ENCODE measurements at regions not wholly inside any gene's neighbourhood (a gene's known extent, or its start where the extent isn't known, plus 50 kb on each side); places are given as distances from the start of the nearest gene placed in this dataset.

DNA sequence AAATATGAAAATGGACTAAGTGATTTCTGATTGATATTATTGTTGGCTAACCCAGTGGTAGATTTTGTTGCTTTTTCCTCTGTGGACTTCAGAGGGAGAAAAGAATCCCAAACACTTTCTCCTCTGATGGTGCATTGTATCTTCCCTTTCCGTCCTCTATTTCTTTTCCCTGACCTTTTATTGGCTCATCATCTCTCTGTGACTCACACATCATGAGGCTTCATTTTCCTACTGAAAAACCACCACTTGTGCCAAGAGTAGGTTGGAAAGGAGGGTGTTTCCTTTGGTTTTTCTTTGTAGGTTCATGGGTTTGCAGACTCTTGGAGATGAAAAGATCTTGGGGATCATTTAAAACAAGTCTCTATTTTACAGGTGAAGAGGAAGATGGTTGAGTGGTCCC lies 311.7 kb upstream of the JAG1 start:
- Histone ChIP-seq H3K4me3 (no peak overlapping the region), H3K36me3 (no peaks in the 10 kb centered on the region), H3K27me3 (no peaks in the 10 kb centered on the region), H3K9me3 (no peaks in the 10 kb centered on the region), H3K4me1 (peaks cover 0 to 5% (median 0%) of the 10 kb centered on the region in 4 donors), H3K27ac (no peak overlapping the region)
- no peak for DNase-seq
- no peak for TF ChIP-seq POLR2A (IDR thresholded peaks at IDR 0.05)
- TF ChIP-seq, protein P1, sequence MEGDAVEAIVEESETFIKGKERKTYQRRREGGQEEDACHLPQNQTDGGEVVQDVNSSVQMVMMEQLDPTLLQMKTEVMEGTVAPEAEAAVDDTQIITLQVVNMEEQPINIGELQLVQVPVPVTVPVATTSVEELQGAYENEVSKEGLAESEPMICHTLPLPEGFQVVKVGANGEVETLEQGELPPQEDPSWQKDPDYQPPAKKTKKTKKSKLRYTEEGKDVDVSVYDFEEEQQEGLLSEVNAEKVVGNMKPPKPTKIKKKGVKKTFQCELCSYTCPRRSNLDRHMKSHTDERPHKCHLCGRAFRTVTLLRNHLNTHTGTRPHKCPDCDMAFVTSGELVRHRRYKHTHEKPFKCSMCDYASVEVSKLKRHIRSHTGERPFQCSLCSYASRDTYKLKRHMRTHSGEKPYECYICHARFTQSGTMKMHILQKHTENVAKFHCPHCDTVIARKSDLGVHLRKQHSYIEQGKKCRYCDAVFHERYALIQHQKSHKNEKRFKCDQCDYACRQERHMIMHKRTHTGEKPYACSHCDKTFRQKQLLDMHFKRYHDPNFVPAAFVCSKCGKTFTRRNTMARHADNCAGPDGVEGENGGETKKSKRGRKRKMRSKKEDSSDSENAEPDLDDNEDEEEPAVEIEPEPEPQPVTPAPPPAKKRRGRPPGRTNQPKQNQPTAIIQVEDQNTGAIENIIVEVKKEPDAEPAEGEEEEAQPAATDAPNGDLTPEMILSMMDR (IDR thresholded peaks at IDR 0.05), result no peak

DNA sequence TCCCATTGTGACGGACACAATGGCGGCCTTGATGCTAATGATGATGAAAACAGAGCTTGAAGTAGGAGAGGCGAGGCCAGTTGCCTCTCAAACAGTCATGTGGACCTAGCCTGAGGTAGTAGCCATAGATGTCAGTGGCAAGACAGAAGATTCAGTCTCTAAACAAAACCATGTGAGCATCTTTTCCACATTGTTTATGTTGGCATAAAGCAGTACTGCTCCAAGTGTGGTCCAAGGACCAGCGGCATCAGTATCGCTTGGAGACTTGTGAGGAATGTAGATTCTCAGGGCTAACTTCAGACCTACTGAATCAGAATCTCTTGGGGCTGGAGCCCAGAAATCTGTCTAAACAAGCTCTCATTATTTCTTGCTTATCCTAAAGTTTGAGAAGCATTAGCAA lies 312.8 kb upstream of the JAG1 start:
- Histone ChIP-seq H3K4me1 (peaks cover 0 to 5% (median 0%) of the 10 kb centered on the region in 4 donors), H3K4me3 (no peak overlapping the region), H3K36me3 (no peaks in the 10 kb centered on the region), H3K9me3 (no peaks in the 10 kb centered on the region), H3K27me3 (no peaks in the 10 kb centered on the region), H3K27ac (no peak overlapping the region)
- DNase-seq, result no peak
- TF ChIP-seq, protein P1 (IDR thresholded peaks at IDR 0.05), result no peak
- no peak for TF ChIP-seq POLR2A (IDR thresholded peaks at IDR 0.05)

DNA sequence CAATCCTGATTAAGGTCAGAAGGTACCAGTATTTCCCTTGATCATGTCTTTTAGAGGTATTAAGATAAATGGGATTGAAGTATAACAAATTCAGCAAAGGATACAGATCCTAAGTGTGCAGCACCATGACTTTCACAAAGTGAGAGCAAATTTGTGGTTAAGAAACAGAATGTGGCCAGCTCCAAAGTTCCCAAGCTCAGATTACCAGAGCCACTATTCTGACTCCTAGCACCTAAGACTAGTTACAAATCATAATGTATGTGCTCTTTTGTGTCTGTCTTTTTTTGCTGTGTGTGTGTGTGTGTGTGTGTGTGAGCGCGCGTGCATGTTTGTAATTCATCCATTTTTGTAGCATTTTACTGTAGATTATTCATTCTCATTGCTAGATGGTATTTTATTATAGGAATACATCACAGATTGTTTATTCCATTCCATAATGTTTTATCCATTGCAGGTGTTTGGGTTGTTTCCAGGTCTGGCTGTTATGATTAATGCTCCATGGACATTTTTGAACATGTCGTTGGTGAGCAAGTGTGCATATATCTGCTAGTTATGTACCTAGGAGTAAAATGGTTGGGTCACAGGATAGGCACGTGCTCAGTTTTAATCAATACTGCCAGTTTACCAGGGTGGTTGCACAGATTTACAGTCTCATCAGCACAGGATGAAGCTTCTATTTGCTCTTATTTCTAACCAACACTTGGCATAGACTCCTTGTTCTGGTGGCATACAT lies 314.0 kb upstream of the JAG1 start:
- no peak for TF ChIP-seq POLR2A (IDR thresholded peaks at IDR 0.05)
- TF ChIP-seq, protein P1 (IDR thresholded peaks at IDR 0.05), result no peak
- Histone ChIP-seq H3K27me3 (no peaks in the 10 kb centered on the region), H3K4me1 (peaks cover 0 to 5% (median 0%) of the 10 kb centered on the region in 4 donors), H3K27ac (no peak overlapping the region), H3K9me3 (no peaks in the 10 kb centered on the region), H3K36me3 (no peaks in the 10 kb centered on the region), H3K4me3 (no peak overlapping the region)
- no peak for DNase-seq

DNA sequence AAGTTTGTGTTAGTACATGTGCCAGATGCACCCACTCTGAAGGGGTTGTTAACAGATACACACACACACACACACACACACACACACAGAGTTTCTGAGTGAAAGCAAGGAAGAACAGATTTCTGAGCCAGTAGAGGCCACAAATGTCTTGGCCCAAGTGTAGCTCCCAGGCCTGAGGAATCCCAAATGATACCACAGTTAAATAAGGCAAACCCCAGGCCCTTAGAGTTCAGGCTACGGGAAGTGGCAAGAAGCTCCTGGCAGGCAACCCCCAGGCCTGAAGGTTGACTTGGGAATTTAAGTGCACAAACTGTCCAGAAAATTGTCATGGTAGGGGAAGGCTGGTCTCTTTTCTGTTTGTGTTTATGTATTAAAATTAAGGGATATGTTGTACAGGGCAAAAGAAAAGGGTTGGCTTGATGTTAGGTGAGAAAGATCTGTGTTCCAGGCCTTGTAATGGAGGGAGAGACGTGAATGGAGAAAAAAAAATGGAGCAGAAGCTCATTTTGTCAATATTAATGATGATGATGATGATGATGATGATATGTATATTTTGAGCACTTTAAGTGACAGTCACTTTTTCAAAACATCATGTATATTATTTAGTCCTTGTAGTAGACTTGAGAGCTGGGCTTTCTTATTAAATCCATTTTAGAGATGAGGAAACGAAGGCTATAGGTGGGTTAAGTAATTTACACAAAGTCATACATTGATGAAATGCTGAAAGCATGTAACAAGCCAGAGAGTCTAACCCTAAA lies 317.0 kb upstream of the JAG1 start:
- TF ChIP-seq, protein P1 (IDR thresholded peaks at IDR 0.05), result no peak
- no peak for TF ChIP-seq POLR2A (IDR thresholded peaks at IDR 0.05)
- no peak overlapping the region for H3K27ac ChIP-seq
- no peak for DNase-seq
- no peaks in the 10 kb centered on the region for H3K36me3 ChIP-seq
- H3K9me3 ChIP-seq, result no peaks in the 10 kb centered on the region
- H3K27me3 ChIP-seq, result no peaks in the 10 kb centered on the region
- H3K4me3 ChIP-seq, result no peak overlapping the region
- H3K4me1 ChIP-seq, result no peaks in the 10 kb centered on the region

DNA sequence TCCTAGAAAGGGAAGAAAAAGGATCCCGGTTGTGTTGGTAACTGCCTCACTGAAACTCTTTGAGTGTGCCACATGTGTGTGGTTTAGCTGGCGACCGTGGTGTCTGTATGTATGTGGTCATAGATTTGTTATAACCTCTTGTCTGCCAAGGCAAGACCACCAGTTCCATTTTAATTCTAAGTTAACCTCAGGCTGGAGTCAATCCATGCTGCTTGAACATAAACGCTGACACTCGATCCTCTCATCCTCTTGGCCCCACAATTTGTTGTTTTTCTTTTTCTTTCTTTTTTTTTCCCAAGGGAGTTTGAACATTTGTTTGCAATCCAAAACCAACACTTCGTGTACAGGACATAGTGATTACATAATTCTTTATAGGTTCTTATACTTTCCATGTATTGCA lies 318.9 kb upstream of the JAG1 start:
- Histone ChIP-seq H3K27ac (no peak overlapping the region), H3K4me3 (no peak overlapping the region), H3K4me1 (no peaks in the 10 kb centered on the region), H3K36me3 (no peaks in the 10 kb centered on the region), H3K27me3 (no peaks in the 10 kb centered on the region), H3K9me3 (no peaks in the 10 kb centered on the region)
- DNase-seq, result no peak
- no peak for TF ChIP-seq POLR2A (IDR thresholded peaks at IDR 0.05)
- TF ChIP-seq, protein P1 (IDR thresholded peaks at IDR 0.05), result no peak

Data from Peyer's patch (tissue), 4 donors.